GM04504 (cell line): ENCODE measurements at regions not wholly inside any gene's neighbourhood (a gene's known extent, or its start where the extent isn't known, plus 50 kb on each side); places are given as distances from the start of the nearest gene placed in this dataset.
A peak's percentile ranks its signal among the peaks of the same experiment; 100 is the strongest.
"Not testable (repeated sequence)": the region's sequence is repeated elsewhere in the genome, so short reads cannot be mapped to it uniquely, and the experiment has no call there.

Source experiments
- DNase-seq: peaks from one replicate; pipeline ENCODE4 v3.0.0-alpha.2; 2012; ENCODE audit warnings: low read depth

DNA sequence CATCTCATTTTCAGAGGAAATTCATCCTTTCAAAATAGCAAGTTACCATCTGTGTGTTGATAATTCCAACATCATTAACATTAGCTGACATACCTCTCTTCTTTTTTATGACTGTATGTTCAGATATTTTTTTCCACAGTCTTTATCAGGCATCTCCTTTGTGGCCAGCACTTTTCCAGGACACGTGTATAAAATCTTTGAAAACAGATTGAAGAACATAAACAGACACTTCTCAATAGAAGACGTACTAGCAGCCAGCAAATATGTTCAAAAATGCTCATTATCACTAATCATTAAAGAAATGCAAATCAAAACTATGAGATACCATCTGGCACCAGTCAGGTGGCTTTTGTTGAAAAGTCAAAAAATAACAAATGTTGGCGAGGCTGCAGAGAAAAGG is 734.3 kb downstream of the SEMA5A start:
- no peak for DNase-seq

DNA sequence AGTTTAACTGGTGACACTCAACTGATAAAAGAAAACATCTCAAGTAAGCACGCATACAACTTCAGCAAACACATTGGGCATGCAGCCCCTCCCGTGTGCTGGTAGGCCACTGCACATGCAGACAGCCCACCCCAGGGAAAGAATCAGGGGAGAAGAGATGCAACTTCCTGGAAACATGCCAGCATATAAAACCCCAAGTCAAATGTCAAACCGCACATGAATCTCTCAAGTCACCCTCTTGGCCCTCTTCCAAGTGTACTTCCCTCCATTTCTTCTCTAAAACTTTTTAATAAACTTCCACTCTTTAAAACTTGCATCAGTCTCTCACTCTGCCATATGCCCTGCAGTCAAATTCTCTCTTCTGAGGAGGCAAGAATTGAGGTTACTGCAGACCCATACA is 732.7 kb downstream of the SEMA5A start:
- no peak for DNase-seq

DNA sequence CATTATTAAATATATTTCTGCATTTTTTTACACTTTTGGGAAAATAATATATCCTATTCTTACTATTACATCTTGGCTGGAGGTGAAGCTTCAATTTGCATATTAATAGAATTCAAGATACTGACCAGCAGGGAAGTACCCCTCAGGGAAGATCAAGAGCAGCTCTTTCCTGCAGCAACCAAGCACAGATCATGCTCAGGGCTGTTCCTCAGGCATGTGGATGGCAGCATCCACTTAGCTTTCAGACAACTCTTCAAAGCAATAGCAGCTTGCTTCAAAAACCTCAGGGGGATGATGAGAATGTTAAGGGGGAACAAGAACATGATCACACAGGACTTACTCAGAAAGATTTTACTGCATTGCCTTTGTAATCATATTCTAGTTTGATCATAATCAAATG is 731.8 kb downstream of the SEMA5A start:
- DNase-seq, result no peak

DNA sequence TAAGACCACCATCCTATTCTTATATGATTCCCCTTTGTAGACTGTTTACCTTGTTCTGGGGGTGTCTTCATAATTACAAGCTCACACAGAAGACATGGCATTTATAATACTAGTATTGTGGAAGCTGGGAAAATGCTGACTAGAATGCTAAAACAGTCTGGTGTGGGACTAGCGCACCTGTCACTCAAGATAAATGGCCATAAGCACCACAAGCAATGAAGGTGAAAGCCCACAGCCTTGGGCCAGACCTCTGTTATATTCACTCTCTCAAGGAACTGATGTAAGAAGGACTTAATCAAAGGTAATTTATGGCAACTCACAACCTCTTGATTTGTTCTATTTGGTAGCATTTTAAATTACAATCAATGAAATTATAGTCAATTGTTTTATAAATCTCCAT is 721.5 kb downstream of the SEMA5A start:
- no peak for DNase-seq

DNA sequence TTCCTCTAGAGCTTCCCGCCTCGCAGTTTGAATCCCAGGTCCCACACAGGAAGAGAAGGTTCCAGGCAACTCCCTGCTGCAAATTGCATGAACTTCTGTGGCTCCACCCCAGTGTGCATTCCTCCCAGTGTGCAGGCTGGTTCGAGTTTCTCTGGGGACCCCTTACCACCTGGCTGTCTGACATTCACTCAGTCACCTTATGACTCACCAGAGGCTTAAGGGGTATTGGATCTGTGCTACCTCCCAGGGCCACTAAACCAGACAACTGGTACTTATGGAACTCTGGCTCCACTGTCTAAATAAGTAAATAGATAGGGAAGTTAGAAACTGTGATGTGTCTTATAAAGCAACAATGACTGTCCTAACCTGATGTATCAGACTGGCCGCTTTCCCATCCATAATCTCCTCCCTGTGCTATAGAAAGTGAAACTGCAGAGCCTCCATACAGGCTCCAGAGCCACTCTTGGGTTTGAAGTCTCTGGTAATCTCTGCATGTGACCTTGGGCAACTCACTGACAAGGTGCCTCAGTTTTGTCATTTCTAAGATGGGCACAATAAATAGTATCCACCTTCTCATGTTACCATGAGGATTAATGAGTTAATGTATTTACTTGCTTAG is 720.6 kb downstream of the SEMA5A start:
- no peak for DNase-seq

DNA sequence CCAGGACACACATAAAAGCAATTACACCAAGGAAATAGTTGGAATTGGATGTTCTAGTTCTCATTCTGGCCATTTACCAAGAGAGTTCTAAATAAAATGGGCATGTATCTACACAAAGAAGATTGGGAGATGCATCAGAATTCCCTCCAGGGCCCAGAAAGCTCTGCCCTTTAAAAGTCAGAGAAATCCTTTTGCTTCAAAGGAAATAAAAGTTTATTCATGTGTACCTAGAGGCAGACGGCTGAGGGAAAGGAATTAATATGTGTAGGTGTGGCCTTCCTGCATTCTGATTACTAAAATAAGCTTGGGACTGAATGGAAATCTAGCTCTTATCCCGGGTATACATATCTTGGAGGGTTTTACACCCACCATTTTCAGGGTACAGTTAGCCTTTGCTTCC is 719.4 kb downstream of the SEMA5A start:
- DNase-seq, result no peak

DNA sequence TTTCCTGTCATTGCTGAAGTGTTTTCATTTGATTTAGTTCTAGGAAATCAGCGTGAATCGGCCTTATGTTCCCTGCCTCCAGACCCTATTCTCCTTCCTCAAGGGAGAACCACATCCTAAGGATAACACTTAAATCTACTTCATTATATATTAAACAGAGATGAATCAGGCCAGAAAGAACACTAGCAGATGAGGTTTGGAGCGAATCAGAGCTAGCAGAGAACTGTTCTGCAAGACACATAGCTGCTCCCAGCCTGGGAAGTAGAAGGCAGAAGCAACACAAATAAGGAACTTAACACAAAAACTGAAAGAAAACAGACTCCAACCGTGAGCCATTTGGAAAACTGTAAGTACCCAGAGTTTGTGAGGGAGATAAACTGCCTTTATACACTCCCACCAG is 718.2 kb downstream of the SEMA5A start:
- no peak for DNase-seq

DNA sequence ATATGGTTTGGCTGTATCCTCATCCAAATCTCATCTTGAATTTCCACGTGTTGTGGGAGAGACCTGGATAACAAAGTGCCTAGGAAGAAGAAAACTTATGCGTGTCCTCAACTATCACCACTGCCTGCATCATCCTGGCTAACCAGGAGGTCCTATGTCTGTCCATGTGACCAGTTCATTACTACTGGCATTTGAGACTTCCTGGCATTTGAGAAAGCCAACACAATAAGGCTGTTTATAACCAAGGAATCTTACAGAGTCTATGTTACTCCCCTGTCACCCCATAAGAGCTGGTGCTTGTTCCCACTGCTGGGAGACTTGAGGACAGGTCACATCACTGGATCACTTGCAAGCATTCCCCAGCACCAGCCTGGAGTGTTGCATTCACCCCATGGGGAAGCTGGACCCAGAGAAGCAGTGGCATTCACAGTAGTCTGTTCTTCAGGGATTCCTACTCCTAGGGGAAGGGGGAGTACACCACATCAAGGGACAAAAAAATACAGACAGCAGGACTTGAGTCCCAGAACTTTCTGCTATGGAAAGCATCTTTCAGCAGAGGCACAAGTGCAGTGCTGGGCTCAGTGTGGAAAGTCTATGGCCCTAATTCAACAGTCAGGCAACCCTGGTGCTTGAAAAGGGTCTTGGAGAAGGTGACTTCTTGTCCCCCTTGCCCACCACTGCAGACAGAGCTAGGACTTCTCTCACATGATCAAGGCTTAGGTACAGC is 717.1 kb downstream of the SEMA5A start:
- DNase-seq, result no peak

DNA sequence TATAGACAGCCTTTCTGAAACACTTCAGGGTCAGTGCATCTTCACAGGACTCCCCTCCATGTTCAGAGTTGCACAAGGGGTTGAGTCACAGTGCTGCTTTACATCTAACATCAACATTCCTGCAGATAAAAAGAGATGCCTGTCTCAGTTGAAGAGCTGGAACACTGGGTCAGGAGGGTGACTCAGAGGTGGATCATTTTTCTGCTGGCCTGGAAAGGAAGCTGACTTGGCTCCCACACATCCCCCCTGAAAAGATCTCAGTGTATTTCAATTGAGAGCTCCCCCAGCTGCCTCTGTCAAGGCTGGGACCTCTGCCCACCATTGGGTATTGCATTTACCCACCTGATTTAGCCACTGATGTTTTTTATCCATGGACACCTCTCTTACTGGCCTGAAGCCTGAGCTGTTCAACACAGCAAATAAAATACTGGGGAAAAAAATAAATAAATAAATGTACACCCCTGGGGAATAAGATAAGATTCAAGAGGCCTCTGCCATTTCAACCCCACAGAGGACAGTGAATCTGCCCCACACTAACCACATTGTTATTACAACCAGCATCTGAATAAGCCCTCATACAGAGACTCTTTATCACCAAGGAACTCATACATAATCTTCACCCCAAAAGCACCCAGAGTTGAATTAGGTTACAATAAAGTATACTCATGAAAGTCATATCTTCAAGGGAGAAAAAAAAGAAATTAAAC is 716.4 kb downstream of the SEMA5A start:
- DNase-seq, result peak; percentile 90

DNA sequence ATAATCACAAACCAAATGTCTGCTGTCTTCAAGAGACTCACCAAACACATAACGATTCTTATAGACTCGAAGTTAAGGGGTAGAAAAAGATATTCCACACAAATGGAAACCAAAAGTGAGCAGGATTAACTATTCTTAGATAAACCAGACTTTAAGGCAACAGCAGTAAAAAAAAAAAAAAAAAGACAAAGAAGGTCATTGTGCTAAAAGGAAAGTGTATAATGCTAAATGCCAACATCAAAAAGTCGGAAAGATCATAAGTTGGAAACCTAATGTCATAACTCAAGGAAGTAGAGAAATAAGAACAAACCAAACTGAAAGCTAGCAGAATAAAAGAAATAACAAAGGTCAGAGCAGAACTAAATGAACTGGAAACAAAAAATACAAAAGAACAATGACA is 714.6 kb downstream of the SEMA5A start:
- no peak for DNase-seq

DNA sequence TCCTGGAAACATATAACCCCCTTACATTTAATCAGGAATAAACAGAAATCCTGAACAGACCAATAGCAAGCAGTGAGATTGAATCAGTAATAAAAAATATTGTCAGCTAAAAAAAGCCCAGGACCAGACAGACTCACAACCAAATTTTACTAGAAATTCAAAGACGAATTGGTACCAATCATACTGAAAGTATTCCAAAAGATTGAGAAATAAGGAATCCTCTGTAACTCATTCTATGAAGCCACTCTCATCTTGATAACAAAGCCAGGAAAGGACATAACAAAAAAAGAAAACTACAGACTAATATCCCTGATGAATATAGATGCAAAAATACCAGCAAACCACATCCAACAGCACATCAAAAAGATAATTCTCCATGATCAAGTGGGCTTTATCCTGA is 714.0 kb downstream of the SEMA5A start:
- DNase-seq, result no peak

DNA sequence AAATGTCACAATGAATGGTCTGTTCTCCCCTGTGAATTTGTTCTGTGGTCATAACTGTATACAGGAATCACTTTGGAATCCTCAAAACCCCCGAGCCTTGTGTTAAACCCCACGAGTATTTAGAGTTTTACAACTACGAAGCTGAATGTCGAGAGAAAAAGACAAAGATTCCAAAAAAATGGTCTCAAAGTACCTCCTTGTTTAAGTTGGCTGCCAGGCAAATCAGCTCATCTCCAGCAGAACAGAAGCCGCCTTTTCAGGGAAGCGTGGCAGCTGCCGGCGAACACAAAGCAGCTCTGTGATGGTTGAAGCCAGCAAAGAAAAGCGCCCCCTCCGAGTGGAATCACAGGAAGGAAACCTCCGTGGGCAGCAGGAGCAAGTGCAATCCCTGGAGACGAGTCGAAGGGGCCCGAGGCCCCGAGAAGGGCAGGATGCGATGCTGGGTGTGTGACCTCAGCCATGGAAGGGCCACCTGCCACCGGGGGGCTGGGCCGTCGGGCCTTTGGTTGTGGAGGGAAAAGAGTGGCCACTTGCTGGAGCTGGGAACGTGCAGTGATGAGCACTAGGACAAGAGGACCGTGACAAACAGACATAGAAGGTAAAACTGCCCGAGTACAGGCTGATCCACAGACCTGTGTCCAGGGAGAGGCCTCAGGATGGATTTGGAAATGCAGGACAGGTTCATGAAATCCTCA is 706.4 kb downstream of the SEMA5A start:
- DNase-seq, result no peak

DNA sequence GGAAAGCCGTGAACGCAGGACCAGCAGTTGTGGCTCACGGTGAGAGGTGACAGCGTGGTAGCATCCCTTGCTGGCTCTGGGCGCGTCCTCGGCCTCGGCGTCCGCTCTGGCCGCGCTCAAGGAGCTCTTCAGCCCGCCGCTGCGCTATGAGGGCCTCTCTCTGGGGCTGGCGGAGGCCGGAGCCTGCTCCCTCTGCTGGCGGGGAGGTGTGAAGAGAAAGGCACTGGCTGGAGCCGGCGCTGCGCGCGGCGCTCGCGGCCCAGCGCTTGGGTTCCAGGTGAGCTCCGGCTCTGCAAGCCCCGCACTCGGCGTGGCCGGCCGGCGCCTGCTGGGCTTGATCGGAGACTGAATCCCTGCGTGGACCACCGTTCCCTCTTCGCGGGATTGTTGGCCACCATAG is 705.6 kb downstream of the SEMA5A start:
- DNase-seq, result no peak

DNA sequence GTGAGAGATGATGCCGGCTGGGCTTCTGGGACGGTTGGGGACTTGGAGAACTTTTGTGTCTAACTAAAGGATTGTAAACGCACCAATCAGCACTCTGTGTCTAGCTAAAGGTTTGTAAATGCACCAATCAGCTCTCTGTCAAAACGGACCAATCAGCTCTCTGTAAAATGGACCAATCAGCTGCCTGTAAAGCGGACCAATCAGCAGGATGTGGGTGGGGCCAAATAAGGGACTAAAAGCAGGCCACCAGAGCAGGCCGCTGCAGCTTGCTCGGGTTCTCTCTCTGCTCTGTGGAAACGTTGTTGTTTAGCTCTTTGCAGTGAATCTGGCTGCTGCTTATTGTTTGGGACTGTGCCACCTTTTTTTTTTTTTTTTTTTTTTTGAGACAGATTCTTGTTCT is 705.1 kb downstream of the SEMA5A start:
- DNase-seq, result not testable (repeated sequence)

DNA sequence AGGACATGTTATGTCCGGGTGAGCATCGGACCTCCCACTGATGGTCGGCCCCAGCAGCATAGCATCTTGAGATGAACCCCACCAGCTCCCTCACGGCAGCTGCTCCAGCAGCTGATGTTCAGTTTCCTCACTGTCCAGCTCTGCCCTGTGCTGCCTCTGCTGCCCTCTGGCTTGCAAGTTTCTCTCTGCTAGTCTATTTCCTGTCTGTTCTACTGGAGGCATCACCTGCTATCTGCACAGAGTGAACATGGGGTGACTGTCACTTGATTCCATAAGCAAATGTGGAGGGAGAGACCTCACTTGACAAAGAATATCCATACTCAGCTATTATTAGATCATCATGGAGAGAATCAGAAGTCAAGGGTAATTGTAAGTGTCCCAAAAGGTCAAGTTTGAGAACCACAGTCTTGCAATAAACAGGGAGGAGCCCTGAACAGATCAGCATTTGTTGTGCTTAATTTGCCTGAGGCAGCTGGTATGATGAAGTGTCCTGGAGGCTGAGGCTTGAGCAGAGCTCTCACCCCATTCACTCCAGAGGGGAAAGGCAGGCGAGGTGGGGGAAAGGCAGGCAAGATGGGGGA is 702.8 kb downstream of the SEMA5A start:
- no peak for DNase-seq

DNA sequence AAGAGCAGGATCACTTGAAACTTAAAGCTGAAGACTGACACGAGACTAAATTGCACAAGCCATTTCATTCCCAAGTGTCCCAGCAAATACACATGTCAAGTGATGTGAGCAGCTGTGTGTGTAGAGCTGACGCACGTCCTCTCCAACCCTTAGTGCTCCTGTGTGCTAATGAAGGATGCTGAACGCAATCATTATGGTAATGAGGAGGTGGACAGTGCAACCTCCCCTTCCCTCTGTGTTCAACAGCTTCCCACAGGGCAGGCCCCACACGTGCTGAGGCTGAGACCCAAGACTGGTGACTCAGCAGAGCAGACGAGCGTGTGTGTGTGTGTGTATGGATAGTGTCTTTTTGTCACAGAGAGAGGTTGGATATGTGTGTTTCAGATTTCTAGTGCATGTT is 702.1 kb downstream of the SEMA5A start:
- DNase-seq, result peak; percentile 75

DNA sequence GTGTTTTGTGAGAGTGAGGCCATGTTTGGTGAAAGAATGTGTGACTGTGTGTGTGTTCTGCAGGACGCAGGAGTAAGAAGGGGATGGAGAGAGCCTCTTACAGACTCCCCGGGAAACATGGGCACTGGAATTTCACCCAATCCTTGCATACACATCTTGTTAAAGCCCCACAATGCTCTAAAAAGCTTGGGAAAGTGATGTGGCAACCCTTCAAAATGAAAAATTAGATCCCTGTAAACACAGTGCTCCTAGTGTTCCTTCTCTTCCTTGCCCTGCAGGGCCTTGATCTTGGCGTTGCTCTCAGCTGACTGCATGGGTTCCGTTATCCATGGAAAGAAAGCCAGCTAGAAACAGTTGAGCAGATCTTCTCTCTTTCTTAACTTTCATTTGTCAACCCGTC is 701.7 kb downstream of the SEMA5A start:
- DNase-seq, result no peak

DNA sequence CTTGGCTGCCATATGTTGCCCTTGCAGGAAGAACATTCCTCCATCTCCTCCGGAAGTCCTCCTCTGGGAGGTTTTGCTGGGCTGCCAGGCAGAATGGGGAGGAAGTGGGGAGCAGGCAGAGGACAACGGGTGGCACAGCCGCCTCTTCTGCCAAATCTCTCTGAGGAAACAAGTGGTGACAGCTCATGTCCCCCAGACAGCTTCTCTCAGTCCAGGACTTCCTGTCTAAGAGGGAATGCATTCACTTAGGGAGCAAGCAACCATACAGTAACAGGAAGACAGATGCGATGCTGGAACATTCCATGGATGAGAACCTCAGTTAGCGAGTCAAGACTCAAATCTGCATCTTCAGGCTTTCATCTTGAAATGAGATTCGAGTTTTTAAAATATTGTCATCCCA is 701.0 kb downstream of the SEMA5A start:
- DNase-seq, result no peak

DNA sequence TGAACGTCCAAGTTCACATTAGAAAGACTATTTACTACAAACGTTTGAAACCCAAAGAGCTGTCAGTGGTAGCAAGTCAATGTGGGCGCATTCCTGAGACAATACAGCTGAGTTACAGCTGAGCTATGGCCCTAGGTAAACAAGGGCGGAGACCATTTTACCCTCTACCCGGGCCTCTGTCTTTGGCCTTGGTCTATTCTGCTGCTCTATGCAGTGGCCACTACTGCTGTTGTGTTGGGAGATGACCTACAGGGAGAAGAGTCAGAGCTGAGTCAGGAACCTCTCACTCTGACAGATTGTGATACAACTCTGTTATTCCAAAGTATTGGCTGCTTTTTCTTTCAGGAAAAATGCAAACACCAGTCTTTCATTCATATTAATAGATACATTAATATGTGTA is 700.6 kb downstream of the SEMA5A start:
- no peak for DNase-seq

DNA sequence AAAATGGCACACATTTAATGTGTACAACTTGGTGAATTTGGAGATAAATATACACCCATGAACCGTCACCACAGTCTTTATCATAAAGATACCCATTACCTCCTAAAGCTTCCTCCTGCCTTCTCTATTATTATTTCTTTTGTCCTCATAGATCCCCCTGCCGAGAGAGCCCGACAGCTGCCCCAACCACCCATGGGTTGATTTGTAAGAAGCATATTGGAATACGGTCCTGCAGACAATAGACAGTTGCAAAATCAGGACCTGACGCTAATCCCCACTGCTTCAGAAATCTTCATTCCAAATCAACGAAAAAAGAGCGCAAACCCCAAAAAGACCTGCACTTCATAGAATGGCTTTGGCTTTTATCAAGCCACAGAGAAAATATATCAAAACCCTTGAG is 697.5 kb downstream of the SEMA5A start:
- DNase-seq, result no peak

DNA sequence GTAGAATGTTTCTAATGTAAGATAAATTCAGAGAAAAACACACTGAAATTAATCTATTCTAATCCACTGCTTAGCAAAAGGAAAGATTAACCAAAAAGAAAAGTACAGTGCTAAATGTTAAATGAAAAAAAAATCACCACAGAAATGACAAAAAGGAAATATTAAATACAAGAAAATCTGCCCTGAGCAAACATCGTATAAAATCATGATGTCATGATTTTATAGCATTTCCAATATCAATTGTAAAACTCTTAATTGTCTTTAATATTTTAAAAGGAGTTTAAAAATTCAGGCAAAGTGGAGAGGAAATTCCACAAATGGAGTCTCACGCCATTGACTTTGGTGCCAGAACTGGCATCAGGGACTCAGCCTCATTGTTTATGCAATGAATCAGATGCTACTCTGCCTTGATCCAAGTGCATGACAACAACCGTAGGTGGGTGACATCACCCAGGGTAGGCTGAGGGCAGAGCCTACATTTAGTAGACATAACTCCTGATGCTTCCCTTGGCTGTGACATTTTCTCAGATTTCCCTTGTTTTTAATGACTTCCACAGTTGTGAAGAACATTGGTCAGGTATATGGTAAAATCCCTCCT is 696.8 kb downstream of the SEMA5A start:
- DNase-seq, result peak; percentile 50

DNA sequence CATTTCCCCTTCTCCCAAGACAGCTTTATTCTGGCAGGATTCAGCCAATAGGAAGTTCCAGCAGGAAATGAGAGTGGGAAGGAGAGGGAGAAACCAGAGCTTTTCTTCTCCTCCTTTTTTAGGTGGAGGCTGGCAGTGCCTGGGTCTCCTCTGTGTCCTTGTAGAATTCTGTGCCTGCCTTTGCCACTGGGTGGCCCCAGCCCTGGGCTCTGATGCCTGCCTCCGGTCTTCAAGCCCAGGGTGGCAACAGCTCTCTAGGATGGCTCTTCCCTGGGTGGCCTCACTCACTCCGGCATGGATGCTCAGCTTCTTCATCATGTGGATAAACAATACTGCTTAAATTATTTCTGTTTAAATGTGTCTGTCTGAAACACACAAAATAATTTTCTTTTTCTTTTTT is 694.8 kb downstream of the SEMA5A start:
- DNase-seq, result no peak
